ENCODE measurements at regions not wholly inside any gene's neighbourhood (a gene's known extent, or its start where the extent isn't known, plus 50 kb on each side); places are given as distances from the start of the nearest gene placed in this dataset.

- Mint-ChIP-seq H3K9me3 (no peaks in the 10 kb centered on the region), H3K27ac (no peak overlapping the region), H3K4me3 (no peak overlapping the region), H3K27me3 (no peaks in the 10 kb centered on the region), H3K4me1 (ENCODE audit: low read depth) (no peaks in the 10 kb centered on the region), H3K36me3 (ENCODE audit: low read depth) (no peaks in the 10 kb centered on the region)
- Histone ChIP-seq H3K4me1 (ENCODE audit: insufficient read depth, low read length) (no peaks in the 10 kb centered on the region), H3K27me3 (ENCODE audit: control insufficient read depth in 1 of 2, insufficient read depth in 2 of 2, low read length in 2 of 2) (no peaks in the 10 kb centered on the region), H3K27ac (ENCODE audit: low read depth in 1 of 2, low read length in 2 of 2) (no peak overlapping the region), H3K36me3 (ENCODE audit: insufficient read depth, low read length) (no peaks in the 10 kb centered on the region), H3K4me3 (ENCODE audit: low read length) (no peak overlapping the region), H3K9me3 (ENCODE audit: control insufficient read depth in 1 of 2, insufficient read depth in 1 of 2, low read length in 2 of 2) (no peaks in the 10 kb centered on the region)
- ChIA-PET CTCF (no interaction called here), POLR2A (no interaction called here)
- TF ChIP-seq CTCF (IDR thresholded peaks at IDR 0.05) = no peak
- DNase-seq = no peak
- no peak for ATAC-seq (ENCODE audit: poor library complexity)
- intact Hi-C loops (cut with DNase I, micrococcal nuclease) = no loop called here
These were observed 377.1 kb upstream of the TBL1XR1 start for GRCh38 chr3:177574222-177574856.

- Histone ChIP-seq H3K4me3 (ENCODE audit: low read length) (no peak overlapping the region), H3K36me3 (ENCODE audit: insufficient read depth, low read length) (no peaks in the 10 kb centered on the region), H3K27ac (ENCODE audit: low read depth in 1 of 2, low read length in 2 of 2) (no peak overlapping the region), H3K4me1 (ENCODE audit: insufficient read depth, low read length) (no peaks in the 10 kb centered on the region), H3K9me3 (ENCODE audit: control insufficient read depth in 1 of 2, insufficient read depth in 1 of 2, low read length in 2 of 2) (no peaks in the 10 kb centered on the region), H3K27me3 (ENCODE audit: control insufficient read depth in 1 of 2, insufficient read depth in 2 of 2, low read length in 2 of 2) (no peaks in the 10 kb centered on the region)
- Mint-ChIP-seq H3K27ac (no peak overlapping the region), H3K4me1 (ENCODE audit: low read depth) (no peaks in the 10 kb centered on the region), H3K27me3 (no peaks in the 10 kb centered on the region), H3K9me3 (no peaks in the 10 kb centered on the region), H3K36me3 (ENCODE audit: low read depth) (no peaks in the 10 kb centered on the region), H3K4me3 (no peak overlapping the region)
- CTCF ChIA-PET = no interaction called here
- DNase-seq (no peak), ATAC-seq (ENCODE audit: poor library complexity) (no peak)
- intact Hi-C loops (cut with DNase I, micrococcal nuclease) = no loop called here
- TF ChIP-seq CTCF (IDR thresholded peaks at IDR 0.05) = no peak
- POLR2A ChIA-PET = no interaction called here
These were observed 379.5 kb upstream of the TBL1XR1 start for GRCh38 chr3:177576746-177577145.

- no peak for TF ChIP-seq CTCF (IDR thresholded peaks at IDR 0.05)
- no peaks in the 10 kb centered on the region for H3K27me3 Mint-ChIP-seq
- H3K27me3 ChIP-seq (ENCODE audit: control insufficient read depth in 1 of 2, insufficient read depth in 2 of 2, low read length in 2 of 2) = no peaks in the 10 kb centered on the region
- CTCF ChIA-PET = no interaction called here
- no peaks in the 10 kb centered on the region for H3K4me1 Mint-ChIP-seq (ENCODE audit: low read depth)
- H3K36me3 ChIP-seq (ENCODE audit: insufficient read depth, low read length) = no peaks in the 10 kb centered on the region
- no peak for DNase-seq
- H3K4me3 ChIP-seq (ENCODE audit: low read length) = no peak overlapping the region
- no peak overlapping the region for H3K4me3 Mint-ChIP-seq
- no peak for ATAC-seq (ENCODE audit: poor library complexity)
- no peaks in the 10 kb centered on the region for H3K9me3 Mint-ChIP-seq
- POLR2A ChIA-PET = no interaction called here
- no peaks in the 10 kb centered on the region for H3K4me1 ChIP-seq (ENCODE audit: insufficient read depth, low read length)
- H3K9me3 ChIP-seq (ENCODE audit: control insufficient read depth in 1 of 2, insufficient read depth in 1 of 2, low read length in 2 of 2) = no peaks in the 10 kb centered on the region
- H3K27ac Mint-ChIP-seq = no peak overlapping the region
- intact Hi-C loops (cut with DNase I, micrococcal nuclease) = no loop called here
- H3K36me3 Mint-ChIP-seq (ENCODE audit: low read depth) = no peaks in the 10 kb centered on the region
- no peak overlapping the region for H3K27ac ChIP-seq (ENCODE audit: low read depth in 1 of 2, low read length in 2 of 2)
These were observed 381.2 kb upstream of the TBL1XR1 start for GRCh38 chr3:177578488-177578887.
